WTC11 (cell line): ENCODE measurements at regions not wholly inside any gene's neighbourhood (a gene's known extent, or its start where the extent isn't known, plus 50 kb on each side); places are given as distances from the start of the nearest gene placed in this dataset.

Experiments used
- AFF4 ChIP-seq: sonication (generic); formaldehyde crosslinking; IDR thresholded peaks from 2 replicates; pipeline ENCODE4 v1.8.1; 2023; ENCODE audit warnings: mild to moderate bottlenecking, missing genetic modification reagents, borderline replicate concordance
- ATF3 ChIP-seq: sonication (generic); formaldehyde crosslinking; conservative IDR thresholded peaks from 2 replicates; pipeline ENCODE4 v1.8.1; 2022; ENCODE audit warnings: mild to moderate bottlenecking, missing genetic modification reagents
- USF2 ChIP-seq: sonication (generic); formaldehyde crosslinking; IDR thresholded peaks from 2 replicates; pipeline ENCODE4 v1.8.1; 2023; ENCODE audit warnings: mild to moderate bottlenecking, missing genetic modification reagents, moderate library complexity
- TF ChIP-seq, protein P1 (sequence below): fragments of 200-600 bp; IDR thresholded peaks from 2 replicates; pipeline ENCODE4 v1.8.0; 2022; ENCODE audit warnings: antibody characterized with exemption
- TF ChIP-seq, protein P2 (sequence below): sonication (generic); formaldehyde crosslinking; IDR thresholded peaks from 2 replicates; pipeline ENCODE4 v1.8.0; 2022; ENCODE audit warnings: missing genetic modification reagents
- TF ChIP-seq, protein P3 (sequence below): sonication (generic); formaldehyde crosslinking; IDR thresholded peaks from 2 replicates; pipeline ENCODE4 v1.8.0; 2022; ENCODE audit warnings: mild to moderate bottlenecking, missing genetic modification reagents

- TF ChIP-seq, protein P1, sequence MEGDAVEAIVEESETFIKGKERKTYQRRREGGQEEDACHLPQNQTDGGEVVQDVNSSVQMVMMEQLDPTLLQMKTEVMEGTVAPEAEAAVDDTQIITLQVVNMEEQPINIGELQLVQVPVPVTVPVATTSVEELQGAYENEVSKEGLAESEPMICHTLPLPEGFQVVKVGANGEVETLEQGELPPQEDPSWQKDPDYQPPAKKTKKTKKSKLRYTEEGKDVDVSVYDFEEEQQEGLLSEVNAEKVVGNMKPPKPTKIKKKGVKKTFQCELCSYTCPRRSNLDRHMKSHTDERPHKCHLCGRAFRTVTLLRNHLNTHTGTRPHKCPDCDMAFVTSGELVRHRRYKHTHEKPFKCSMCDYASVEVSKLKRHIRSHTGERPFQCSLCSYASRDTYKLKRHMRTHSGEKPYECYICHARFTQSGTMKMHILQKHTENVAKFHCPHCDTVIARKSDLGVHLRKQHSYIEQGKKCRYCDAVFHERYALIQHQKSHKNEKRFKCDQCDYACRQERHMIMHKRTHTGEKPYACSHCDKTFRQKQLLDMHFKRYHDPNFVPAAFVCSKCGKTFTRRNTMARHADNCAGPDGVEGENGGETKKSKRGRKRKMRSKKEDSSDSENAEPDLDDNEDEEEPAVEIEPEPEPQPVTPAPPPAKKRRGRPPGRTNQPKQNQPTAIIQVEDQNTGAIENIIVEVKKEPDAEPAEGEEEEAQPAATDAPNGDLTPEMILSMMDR: no peak
- TF ChIP-seq, protein P2, sequence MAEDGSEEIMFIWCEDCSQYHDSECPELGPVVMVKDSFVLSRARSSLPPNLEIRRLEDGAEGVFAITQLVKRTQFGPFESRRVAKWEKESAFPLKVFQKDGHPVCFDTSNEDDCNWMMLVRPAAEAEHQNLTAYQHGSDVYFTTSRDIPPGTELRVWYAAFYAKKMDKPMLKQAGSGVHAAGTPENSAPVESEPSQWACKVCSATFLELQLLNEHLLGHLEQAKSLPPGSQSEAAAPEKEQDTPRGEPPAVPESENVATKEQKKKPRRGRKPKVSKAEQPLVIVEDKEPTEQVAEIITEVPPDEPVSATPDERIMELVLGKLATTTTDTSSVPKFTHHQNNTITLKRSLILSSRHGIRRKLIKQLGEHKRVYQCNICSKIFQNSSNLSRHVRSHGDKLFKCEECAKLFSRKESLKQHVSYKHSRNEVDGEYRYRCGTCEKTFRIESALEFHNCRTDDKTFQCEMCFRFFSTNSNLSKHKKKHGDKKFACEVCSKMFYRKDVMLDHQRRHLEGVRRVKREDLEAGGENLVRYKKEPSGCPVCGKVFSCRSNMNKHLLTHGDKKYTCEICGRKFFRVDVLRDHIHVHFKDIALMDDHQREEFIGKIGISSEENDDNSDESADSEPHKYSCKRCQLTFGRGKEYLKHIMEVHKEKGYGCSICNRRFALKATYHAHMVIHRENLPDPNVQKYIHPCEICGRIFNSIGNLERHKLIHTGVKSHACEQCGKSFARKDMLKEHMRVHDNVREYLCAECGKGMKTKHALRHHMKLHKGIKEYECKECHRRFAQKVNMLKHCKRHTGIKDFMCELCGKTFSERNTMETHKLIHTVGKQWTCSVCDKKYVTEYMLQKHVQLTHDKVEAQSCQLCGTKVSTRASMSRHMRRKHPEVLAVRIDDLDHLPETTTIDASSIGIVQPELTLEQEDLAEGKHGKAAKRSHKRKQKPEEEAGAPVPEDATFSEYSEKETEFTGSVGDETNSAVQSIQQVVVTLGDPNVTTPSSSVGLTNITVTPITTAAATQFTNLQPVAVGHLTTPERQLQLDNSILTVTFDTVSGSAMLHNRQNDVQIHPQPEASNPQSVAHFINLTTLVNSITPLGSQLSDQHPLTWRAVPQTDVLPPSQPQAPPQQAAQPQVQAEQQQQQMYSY (CRISPR knock-in tag): no peak
- TF ChIP-seq AFF4: no peak
- TF ChIP-seq, protein P3, sequence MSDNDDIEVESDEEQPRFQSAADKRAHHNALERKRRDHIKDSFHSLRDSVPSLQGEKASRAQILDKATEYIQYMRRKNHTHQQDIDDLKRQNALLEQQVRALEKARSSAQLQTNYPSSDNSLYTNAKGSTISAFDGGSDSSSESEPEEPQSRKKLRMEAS (CRISPR knock-in tag): no peak
- no peak for TF ChIP-seq USF2 (CRISPR knock-in tag)
- no peak for TF ChIP-seq ATF3 (CRISPR knock-in tag)
Measured at GRCh38 chr13:31611214-31611613, 128.1 kb upstream of the RXFP2 start.
